H4 (cell line): ENCODE measurements at regions not wholly inside any gene's neighbourhood (a gene's known extent, or its start where the extent isn't known, plus 50 kb on each side); places are given as distances from the start of the nearest gene placed in this dataset.

ENCODE experiments used
- DNase-seq: peaks from one replicate; pipeline ENCODE4 v3.0.0-alpha.2; 2015; ENCODE audit warnings: low spot score

DNA sequence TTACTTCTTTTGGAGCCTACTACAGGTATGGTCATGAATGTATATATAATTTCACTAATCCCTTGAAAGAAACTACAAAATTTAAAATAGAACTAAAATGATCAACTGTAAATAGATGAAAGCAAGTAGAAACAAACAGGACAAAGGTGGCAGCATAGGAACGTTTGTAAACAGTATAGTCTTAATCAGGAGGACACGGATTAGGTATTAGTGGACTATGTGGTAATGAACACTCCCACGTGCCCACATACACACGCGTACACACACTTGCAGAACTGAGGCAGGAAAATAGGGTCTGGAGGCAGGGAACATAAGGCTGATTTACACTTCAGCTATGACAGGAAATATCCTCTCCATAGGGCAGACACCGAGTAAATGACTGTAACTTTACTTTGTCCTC lies 1397.8 kb downstream of the NCAM2 start:
- DNase-seq: no peak

GRCh38 chr21:22399681-22400514 lies 1401.7 kb downstream of the NCAM2 start:
- DNase-seq: peak; percentile 64

GRCh38 chr21:22409571-22409970 lies 1411.4 kb downstream of the NCAM2 start:
- no peak for DNase-seq

- DNase-seq: no peak
Measured at GRCh38 chr21:22416555-22416954, 1418.3 kb downstream of the NCAM2 start.

GRCh38 chr21:22421416-22422180 lies 1423.4 kb downstream of the NCAM2 start:
- DNase-seq: no peak

DNA sequence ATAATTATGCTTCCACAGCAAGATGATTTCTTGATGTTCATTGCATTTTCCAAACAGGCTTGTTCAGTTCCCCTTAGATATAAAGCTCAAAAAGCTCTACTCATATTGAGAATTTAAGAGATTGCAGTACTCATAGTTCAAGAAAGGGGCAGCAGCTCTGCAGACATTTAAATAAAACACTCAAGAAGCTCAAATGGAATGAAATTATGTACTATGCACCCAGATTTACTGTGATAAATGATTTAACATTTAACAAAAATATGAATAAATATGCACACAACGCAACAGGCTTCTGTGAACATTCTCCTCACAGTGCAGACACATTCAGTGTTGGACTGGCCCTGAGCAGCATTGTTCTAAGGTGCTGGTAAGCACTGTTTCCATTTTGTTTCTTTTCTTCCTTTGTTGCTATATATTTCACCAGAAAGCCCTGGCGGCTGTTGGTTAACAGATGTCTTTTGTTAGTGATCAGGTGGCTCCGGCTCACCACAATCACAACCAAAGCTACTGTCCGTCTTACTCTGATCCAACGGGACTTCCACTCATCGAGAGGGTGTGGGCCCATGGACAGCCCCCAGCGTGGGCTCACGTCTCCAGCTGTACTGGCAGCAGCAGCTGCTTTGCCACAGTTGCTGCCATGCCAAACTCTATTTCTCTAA lies 1440.3 kb downstream of the NCAM2 start:
- no peak for DNase-seq

DNA sequence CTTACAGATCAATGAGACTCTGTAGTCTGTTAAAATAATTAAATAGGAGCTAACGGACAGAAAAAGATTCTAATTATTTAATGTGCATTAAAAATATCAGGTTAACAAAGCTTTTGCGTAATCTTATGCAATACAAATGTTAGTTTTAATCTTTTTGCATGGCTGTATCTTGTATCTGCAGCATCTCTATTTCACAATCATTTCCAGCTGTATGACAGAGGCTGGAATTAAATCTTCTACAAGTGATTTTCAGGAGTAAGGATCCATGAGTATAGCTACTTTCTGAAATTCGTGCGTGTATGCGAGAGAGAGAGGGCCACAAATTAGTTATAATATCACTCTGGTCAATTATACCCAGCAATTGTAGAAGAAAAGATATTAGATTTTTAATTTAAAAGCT lies 1446.8 kb downstream of the NCAM2 start:
- DNase-seq: no peak

DNA sequence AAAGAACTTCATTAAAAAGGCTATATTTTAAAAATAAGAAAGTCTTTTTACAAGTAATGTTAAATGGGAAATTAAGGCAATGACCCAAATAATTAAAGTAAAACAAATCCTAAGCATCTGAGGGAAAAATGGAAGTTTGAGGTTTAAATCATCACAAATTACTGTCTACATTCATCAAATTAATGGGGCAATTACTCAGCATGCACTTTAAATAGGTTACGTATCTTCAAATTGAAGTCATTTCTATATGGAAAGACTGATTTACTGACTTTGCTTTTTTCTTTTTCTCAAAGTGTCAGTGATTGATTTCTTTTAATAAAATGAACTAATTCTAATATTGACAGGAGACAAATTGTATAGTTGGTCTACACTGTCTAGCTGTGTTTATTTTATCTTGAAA lies 1452.3 kb downstream of the NCAM2 start:
- DNase-seq: no peak

DNA sequence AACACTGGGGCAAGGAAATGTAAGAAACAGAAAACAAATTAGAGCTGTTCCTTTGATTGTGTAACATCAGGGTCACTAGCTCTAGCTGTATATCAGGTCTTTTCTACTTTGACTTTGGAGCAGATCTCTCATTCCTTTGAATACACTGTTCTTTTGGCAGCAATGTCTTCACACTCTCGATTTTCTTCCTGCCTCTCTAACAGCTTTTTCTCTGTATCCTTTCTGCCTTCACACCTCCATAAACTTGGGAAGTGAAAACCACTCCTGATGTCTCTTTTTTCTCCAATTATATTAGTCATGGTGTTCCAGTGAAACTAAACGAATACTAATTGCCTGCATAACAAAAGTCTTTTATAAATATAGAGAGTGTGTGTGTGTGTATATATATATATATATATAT lies 1458.0 kb downstream of the NCAM2 start:
- no peak for DNase-seq

GRCh38 chr21:22468893-22469292 lies 1470.7 kb downstream of the NCAM2 start:
- DNase-seq: no peak

DNA sequence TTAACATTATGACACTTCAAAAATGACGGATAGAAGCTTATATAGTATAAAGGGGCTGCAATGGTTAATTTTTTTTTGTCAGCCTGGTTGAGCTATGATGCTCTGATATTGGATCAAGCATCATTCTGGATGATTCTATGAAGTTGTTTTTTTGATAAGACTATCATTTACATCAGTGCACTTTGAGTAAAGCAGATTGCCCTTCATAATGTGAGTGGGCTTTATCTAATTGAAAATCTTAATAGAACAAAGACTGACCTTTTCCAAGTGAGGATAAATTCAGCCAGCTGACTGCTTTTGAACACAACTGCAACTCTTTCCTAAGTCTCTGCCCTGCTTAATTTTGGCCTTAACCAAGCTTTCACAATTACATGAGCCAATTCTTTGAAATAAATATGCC lies 1476.2 kb downstream of the NCAM2 start:
- no peak for DNase-seq

DNA sequence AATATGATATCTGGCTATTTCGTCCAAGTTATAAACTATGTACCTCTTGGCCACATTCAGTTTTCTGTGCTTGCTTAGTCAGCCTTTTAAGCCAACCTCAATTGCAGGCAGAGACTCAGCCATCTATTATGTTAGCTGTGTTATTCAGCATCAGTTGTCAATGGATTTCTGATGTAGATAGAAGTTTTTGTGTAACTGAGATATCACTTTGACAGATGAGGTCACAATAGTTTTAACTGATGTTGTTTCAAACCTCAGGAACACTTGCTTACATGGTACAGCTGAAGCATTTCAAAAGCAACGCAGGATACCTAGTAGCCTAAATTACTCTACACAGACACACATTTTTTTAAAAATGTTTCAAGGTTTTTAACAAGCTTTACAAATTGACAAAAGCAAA lies 1478.0 kb downstream of the NCAM2 start:
- DNase-seq: no peak

- no peak for DNase-seq
Measured at GRCh38 chr21:22476726-22477646, 1478.8 kb downstream of the NCAM2 start.

- no peak for DNase-seq
Measured at GRCh38 chr21:22490049-22490448, 1491.8 kb downstream of the NCAM2 start.

DNA sequence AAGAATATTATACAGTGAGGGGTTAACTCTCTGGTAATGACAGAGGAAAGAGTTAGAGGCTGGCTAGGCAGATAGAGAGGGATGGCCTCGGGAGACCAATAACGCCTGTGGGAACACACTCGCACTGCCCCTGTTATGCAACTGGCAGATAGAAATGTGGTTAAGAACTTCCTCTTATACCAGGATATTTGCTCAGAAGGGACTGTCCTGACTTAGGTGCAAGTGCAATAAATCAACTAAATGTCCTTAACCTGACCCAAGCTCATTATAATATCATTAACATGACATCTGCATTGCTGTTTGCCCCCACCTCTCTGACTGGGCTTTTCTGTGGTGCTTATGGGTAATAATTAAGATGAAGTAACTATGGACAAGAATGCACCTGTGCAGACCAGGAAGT lies 1518.0 kb downstream of the NCAM2 start:
- DNase-seq: no peak

GRCh38 chr21:22535630-22536029 lies 1537.4 kb downstream of the NCAM2 start:
- DNase-seq: no peak

DNA sequence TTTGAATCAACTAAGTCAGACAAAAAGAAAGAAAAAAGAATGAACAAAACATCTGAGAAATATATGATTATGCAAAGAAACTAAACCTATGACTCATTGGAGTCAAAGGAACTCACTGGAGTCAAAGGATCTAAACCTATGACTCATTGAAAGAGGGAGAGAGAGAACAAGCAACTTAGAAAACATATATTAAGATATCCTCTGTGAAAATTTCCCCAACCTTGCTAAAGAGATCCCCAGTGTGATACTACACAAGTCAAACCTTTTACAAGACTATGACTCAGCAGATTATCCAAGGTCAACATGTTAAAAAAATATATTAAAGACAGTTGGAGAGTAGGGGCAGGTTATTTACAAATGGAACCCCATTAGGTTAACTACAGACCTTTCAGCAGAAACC lies 1538.3 kb downstream of the NCAM2 start:
- DNase-seq: peak; percentile 79

DNA sequence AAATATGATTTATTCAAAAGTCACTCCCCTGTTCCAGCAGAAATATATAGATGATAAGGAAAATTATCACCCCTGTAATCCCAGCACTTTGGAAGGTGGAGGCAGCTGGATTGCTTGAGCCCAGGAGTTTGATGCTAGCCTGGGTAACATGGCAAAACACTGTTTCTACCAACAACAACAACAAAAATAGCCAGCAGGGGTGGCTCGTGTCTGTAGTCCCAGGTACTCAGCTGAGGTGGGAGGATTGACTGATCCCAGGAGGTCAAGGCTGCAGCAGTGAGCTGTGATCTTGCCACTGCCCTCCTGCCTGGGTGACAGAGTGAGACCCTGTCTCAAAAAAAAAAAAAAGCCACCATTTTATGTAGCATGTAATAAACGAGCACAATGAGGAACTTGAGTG lies 1546.5 kb downstream of the NCAM2 start:
- DNase-seq: no peak

DNA sequence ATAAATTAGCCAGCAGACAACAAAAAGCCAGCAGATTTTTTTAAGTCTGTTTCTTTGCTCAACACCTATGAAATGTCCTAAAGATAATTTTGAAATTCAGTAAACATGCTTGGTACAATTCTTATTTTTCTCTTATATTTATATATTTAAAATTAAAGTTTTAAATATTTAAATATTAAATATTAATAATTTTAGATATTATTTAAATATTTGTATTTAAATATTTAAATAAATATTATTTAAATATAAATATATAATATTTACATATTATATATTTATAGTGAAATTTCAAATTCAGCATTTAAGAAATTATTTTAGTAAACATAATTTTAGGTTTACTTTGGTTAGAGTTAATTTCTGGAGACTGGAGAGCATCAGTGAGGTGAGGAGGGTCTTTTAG lies 1554.2 kb downstream of the NCAM2 start:
- DNase-seq: no peak

DNA sequence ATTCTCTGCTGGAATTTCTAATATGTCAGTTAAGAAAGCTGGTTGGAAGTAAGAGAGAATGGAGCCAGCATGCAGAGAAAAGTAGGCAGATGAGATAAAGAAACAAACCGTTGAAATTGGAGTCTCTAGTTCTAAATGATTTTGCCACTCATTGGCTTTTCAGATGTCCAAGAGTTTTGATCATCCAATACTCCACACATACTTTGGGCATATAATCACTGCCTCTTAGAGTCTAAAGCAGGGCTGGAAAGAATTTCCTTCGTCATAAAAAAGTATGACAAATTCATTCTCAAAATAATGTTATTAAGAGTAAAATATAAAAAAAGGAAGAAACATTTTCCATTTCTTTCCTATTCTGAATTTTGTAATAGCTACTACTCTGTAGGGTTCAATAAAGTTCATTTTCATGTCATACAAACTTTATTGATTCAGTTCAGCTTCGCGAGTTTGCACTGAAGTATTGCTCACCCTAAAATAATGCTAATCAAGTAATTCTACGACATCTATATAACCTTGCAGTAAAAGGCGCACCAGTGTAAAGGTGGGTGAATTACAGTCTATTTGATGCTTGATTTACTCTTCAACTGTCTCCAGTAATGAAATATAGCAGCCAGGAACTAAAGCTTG lies 1556.6 kb downstream of the NCAM2 start:
- no peak for DNase-seq

DNA sequence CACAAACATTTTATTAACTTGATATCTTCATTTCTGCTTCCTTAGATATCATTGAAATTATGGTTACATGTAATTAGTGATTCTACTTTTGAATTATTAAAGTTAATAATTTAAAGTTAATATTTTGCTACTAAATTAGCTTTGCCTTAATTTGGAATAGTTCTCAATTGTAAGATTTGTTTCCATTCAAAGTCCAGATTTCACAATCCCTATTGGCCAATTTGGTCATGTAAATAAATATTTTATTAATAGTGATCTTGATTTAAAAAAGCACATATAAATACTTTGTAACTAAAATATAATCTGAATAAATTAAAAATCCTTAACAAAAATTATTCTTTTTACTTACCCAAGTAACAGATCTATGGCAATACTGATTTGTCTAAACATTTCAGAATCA lies 1558.6 kb downstream of the NCAM2 start:
- DNase-seq: no peak
